ENCODE measurements at regions not wholly inside any gene's neighbourhood (a gene's known extent, or its start where the extent isn't known, plus 50 kb on each side); places are given as distances from the start of the nearest gene placed in this dataset.
"Not testable (repeated sequence)": the region's sequence is repeated elsewhere in the genome, so short reads cannot be mapped to it uniquely, and the experiment has no call there.

GRCh38 chr7:39810204-39810642 is 139.8 kb upstream of the CDK13 start:
- no peak overlapping the region for H3K4me3 Mint-ChIP-seq
- H3K27me3 Mint-ChIP-seq = peaks cover 33% of the 10 kb centered on the region
- no peaks in the 10 kb centered on the region for H3K9me3 Mint-ChIP-seq
- H3K27ac Mint-ChIP-seq = no peak overlapping the region
- peaks cover 6% of the 10 kb centered on the region for H3K4me1 Mint-ChIP-seq
- ATAC-seq = no peak
- no peaks in the 10 kb centered on the region for H3K36me3 Mint-ChIP-seq

GRCh38 chr7:39810710-39811109 is 139.3 kb upstream of the CDK13 start:
- H3K27ac Mint-ChIP-seq = no peak overlapping the region
- H3K4me1 Mint-ChIP-seq = peaks cover 6% of the 10 kb centered on the region
- H3K4me3 Mint-ChIP-seq = no peak overlapping the region
- ATAC-seq = no peak
- no peaks in the 10 kb centered on the region for H3K9me3 Mint-ChIP-seq
- H3K36me3 Mint-ChIP-seq = no peaks in the 10 kb centered on the region
- peaks cover 35% of the 10 kb centered on the region for H3K27me3 Mint-ChIP-seq

GRCh38 chr7:39811161-39811614 is 138.9 kb upstream of the CDK13 start:
- Mint-ChIP-seq H3K4me3 (no peak overlapping the region), H3K9me3 (no peaks in the 10 kb centered on the region), H3K4me1 (peaks cover 6% of the 10 kb centered on the region), H3K27ac (no peak overlapping the region), H3K27me3 (peaks cover 35% of the 10 kb centered on the region), H3K36me3 (no peaks in the 10 kb centered on the region)
- no peak for ATAC-seq

- Mint-ChIP-seq H3K27me3 (peaks cover 37% of the 10 kb centered on the region), H3K36me3 (no peaks in the 10 kb centered on the region), H3K27ac (no peak overlapping the region), H3K9me3 (no peaks in the 10 kb centered on the region), H3K4me3 (no peak overlapping the region), H3K4me1 (peaks cover 6% of the 10 kb centered on the region)
- ATAC-seq = no peak
These were observed 133.5 kb upstream of the CDK13 start for GRCh38 chr7:39816462-39817060.

GRCh38 chr7:39819514-39819913 is 130.5 kb upstream of the CDK13 start:
- Mint-ChIP-seq H3K27ac (no peak overlapping the region), H3K27me3 (peaks cover 30% of the 10 kb centered on the region)
- ATAC-seq = no peak

GRCh38 chr7:39824456-39825200 is 125.4 kb upstream of the CDK13 start:
- no peak overlapping the region for H3K4me3 Mint-ChIP-seq
- H3K27ac Mint-ChIP-seq = no peak overlapping the region
- no peaks in the 10 kb centered on the region for H3K36me3 Mint-ChIP-seq
- ATAC-seq = no peak
- H3K9me3 Mint-ChIP-seq = no peaks in the 10 kb centered on the region
- H3K4me1 Mint-ChIP-seq = no peaks in the 10 kb centered on the region
- peaks cover 38% of the 10 kb centered on the region for H3K27me3 Mint-ChIP-seq

More at GRCh38 chr7:39819514-39819913, 130.5 kb upstream of the CDK13 start:
- H3K4me3 Mint-ChIP-seq = no peak overlapping the region
- no peaks in the 10 kb centered on the region for H3K9me3 Mint-ChIP-seq
- H3K36me3 Mint-ChIP-seq = no peaks in the 10 kb centered on the region
- no peaks in the 10 kb centered on the region for H3K4me1 Mint-ChIP-seq

- Mint-ChIP-seq H3K4me1 (no peaks in the 10 kb centered on the region), H3K27me3 (peaks cover 29% of the 10 kb centered on the region), H3K27ac (no peak overlapping the region), H3K36me3 (no peaks in the 10 kb centered on the region), H3K9me3 (no peaks in the 10 kb centered on the region), H3K4me3 (no peak overlapping the region)
- ATAC-seq = no peak
These were observed 124.6 kb upstream of the CDK13 start for GRCh38 chr7:39825401-39825980.

- H3K27ac Mint-ChIP-seq = no peak overlapping the region
- no peaks in the 10 kb centered on the region for H3K36me3 Mint-ChIP-seq
- H3K27me3 Mint-ChIP-seq = peaks cover 22% of the 10 kb centered on the region
- no peak for ATAC-seq
- H3K9me3 Mint-ChIP-seq = no peaks in the 10 kb centered on the region
- H3K4me1 Mint-ChIP-seq = no peaks in the 10 kb centered on the region
- H3K4me3 Mint-ChIP-seq = no peak overlapping the region
These were observed 123.9 kb upstream of the CDK13 start for GRCh38 chr7:39826166-39826565.

- Mint-ChIP-seq H3K9me3 (no peaks in the 10 kb centered on the region), H3K27ac (no peak overlapping the region), H3K4me1 (no peaks in the 10 kb centered on the region), H3K36me3 (no peaks in the 10 kb centered on the region), H3K4me3 (no peak overlapping the region), H3K27me3 (peaks cover 17% of the 10 kb centered on the region)
- ATAC-seq = no peak
These were observed 122.5 kb upstream of the CDK13 start for GRCh38 chr7:39827571-39827970.

- Mint-ChIP-seq H3K4me3 (no peak overlapping the region), H3K4me1 (peaks cover 5% of the 10 kb centered on the region), H3K9me3 (no peaks in the 10 kb centered on the region), H3K27me3 (peaks cover 24% of the 10 kb centered on the region), H3K27ac (no peak overlapping the region), H3K36me3 (no peaks in the 10 kb centered on the region)
- ATAC-seq = no peak
These were observed 121.0 kb upstream of the CDK13 start for GRCh38 chr7:39829028-39829427.

GRCh38 chr7:39832519-39833085 is 117.5 kb upstream of the CDK13 start:
- no peak overlapping the region for H3K27ac Mint-ChIP-seq
- ATAC-seq = no peak
- no peak overlapping the region for H3K4me3 Mint-ChIP-seq
- peaks cover 48% of the 10 kb centered on the region for H3K27me3 Mint-ChIP-seq
- no peaks in the 10 kb centered on the region for H3K9me3 Mint-ChIP-seq
- H3K4me1 Mint-ChIP-seq = peaks cover 10% of the 10 kb centered on the region
- H3K36me3 Mint-ChIP-seq = no peaks in the 10 kb centered on the region

- not testable (repeated sequence) for H3K27ac Mint-ChIP-seq, H3K4me1 Mint-ChIP-seq
- H3K27me3 Mint-ChIP-seq = peaks cover 41% of the 10 kb centered on the region
These were observed 116.8 kb upstream of the CDK13 start for GRCh38 chr7:39833180-39833799.

GRCh38 chr7:39833865-39834634 is 116.0 kb upstream of the CDK13 start:
- H3K4me3 Mint-ChIP-seq, H3K36me3 Mint-ChIP-seq: not testable (repeated sequence)

More at GRCh38 chr7:39833180-39833799, 116.8 kb upstream of the CDK13 start:
- peak overlapping the region; percentile 27 for H3K4me3 Mint-ChIP-seq
- ATAC-seq = peak; percentile 67
- not testable (repeated sequence) for H3K36me3 Mint-ChIP-seq, H3K9me3 Mint-ChIP-seq

GRCh38 chr7:39838326-39838725 is 111.7 kb upstream of the CDK13 start:
- Mint-ChIP-seq H3K27ac (no peak overlapping the region), H3K36me3 (no peaks in the 10 kb centered on the region), H3K27me3 (peaks cover 46% of the 10 kb centered on the region), H3K9me3 (no peaks in the 10 kb centered on the region), H3K4me1 (peaks cover 10% of the 10 kb centered on the region), H3K4me3 (no peak overlapping the region)
- ATAC-seq = no peak

More at GRCh38 chr7:39833865-39834634, 116.0 kb upstream of the CDK13 start:
- not testable (repeated sequence) for H3K4me1 Mint-ChIP-seq, H3K27ac Mint-ChIP-seq, H3K9me3 Mint-ChIP-seq, ATAC-seq
- peaks cover 35% of the 10 kb centered on the region for H3K27me3 Mint-ChIP-seq
